Effector memory CD4-positive, alpha-beta T cell (primary cell): ENCODE measurements at regions not wholly inside any gene's neighbourhood (a gene's known extent, or its start where the extent isn't known, plus 50 kb on each side); places are given as distances from the start of the nearest gene placed in this dataset.

Source experiments
- DNase-seq, 3 donors: peaks; one replicate each; pipeline ENCODE4 v3.0.0-alpha.2; 2020
- H3K27ac ChIP-seq: 2 replicates; pipeline ENCODE4 v1.7.0; 2013; ENCODE audit warnings: mild to moderate bottlenecking, low read length, moderate library complexity; ENCODE audit not compliant: insufficient read depth, poor library complexity, severe bottlenecking
- H3K27me3 ChIP-seq: replicated peaks from 2 replicates; pipeline ENCODE4 v1.7.0; 2013; ENCODE audit warnings: mild to moderate bottlenecking, low read length; ENCODE audit not compliant: insufficient read depth, control insufficient read depth, poor library complexity, severe bottlenecking
- H3K36me3 ChIP-seq: 2 replicates; pipeline ENCODE4 v1.7.0; 2013; ENCODE audit warnings: mild to moderate bottlenecking, low read length, moderate library complexity; ENCODE audit not compliant: control insufficient read depth, insufficient read depth
- H3K4me1 ChIP-seq: 2 replicates; pipeline ENCODE4 v1.7.0; 2013; ENCODE audit warnings: low read length, mild to moderate bottlenecking; ENCODE audit not compliant: control insufficient read depth, insufficient read depth, poor library complexity, severe bottlenecking
- H3K4me3 ChIP-seq: 2 replicates; pipeline ENCODE4 v1.7.0; 2013; ENCODE audit warnings: low read length, low read depth, mild to moderate bottlenecking; ENCODE audit not compliant: insufficient read depth, poor library complexity, severe bottlenecking
- H3K9me3 ChIP-seq: 2 replicates; pipeline ENCODE4 v1.7.0; 2013; ENCODE audit warnings: mild to moderate bottlenecking, low read length, moderate library complexity; ENCODE audit not compliant: control insufficient read depth

DNA sequence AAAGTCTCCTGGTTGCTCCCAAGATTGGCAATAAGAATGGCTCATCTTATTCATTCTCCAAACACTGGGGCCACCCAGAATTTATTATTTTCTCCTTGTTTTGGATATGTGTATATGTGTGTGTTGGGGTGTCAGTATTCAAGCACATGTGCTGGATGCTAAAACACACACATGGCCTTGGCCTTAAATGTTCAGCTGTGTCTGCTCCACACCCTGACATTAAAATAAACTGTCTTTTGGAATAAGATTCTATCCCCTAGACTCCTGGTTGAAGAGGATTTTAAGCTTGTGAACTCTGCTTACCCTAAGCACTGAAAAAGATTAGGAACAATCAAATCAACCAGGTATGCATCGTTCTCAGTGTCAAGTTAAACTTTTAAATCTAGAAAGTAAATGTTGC is 382.9 kb upstream of the MCTP2 start:
- H3K9me3 ChIP-seq = no peaks in the 10 kb centered on the region
- H3K36me3 ChIP-seq = no peaks in the 10 kb centered on the region
- H3K27me3 ChIP-seq = no peaks in the 10 kb centered on the region
- H3K27ac ChIP-seq = no peak overlapping the region
- no peak for DNase-seq
- no peaks in the 10 kb centered on the region for H3K4me1 ChIP-seq
- H3K4me3 ChIP-seq = no peak overlapping the region

DNA sequence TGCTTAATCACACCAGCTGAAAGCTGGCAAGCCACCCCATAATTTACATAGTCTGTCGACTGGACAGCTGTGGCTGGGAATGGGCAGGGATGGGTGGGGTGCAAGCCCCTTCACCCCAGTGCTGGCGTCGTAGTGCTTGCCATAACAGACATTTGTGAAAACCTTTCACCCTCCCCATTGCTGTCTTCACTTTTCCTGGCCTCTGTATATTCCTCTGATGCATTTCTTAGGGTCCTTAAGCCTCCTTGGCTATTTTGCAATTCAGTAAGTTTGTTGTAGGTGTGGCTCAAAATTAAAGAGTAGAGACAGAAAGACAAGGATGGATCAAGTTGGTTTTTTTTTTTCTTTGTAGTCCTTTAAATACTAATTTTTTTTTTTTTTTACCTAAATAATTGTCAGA is 383.3 kb upstream of the MCTP2 start:
- DNase-seq = no peak
- Histone ChIP-seq H3K4me1 (no peaks in the 10 kb centered on the region), H3K4me3 (no peak overlapping the region), H3K27ac (no peak overlapping the region), H3K9me3 (no peaks in the 10 kb centered on the region), H3K36me3 (no peaks in the 10 kb centered on the region), H3K27me3 (no peaks in the 10 kb centered on the region)

DNA sequence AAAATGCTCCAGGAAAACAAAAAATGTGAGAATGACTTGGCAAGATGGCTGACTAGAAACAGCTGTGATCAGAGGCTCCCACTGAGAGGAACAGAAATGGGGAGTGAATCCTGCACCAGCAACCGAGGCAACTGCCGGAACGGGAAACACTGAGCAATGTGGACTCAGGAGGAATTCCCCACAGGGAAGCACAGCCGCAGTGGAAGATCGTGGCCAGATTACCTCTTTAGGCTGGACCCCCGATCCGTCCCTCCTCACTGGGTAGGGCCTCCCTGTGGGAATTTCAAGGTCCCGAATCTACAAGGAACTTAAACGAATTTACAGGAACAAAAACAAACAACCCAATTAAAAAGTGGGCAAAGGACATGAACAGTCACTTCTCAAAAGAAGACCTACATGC is 385.2 kb upstream of the MCTP2 start:
- Histone ChIP-seq H3K4me3 (no peak overlapping the region), H3K36me3 (no peaks in the 10 kb centered on the region), H3K27ac (no peak overlapping the region), H3K9me3 (no peaks in the 10 kb centered on the region), H3K4me1 (no peaks in the 10 kb centered on the region), H3K27me3 (no peaks in the 10 kb centered on the region)
- DNase-seq = no peak

DNA sequence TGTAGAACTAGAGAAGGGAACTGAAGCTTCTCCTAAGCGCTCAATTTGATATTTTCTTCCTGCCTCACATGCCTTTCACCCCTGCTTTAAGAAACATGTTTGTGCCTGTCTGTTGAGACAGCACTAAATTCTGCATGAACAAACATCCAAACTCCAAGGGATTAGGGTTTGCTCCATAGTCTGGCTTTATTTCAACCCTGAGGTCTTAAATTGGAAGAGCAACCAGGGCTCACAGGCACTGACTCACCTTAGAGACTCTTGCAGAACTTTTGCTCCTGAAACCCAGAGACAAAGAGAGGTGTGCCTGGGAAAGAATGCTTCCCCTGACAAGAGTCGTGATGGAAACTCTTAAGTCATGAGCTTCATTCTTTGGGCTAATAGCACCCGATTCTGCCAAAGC is 393.9 kb upstream of the MCTP2 start:
- Histone ChIP-seq H3K4me3 (no peak overlapping the region), H3K27ac (no peak overlapping the region), H3K9me3 (no peaks in the 10 kb centered on the region), H3K27me3 (no peaks in the 10 kb centered on the region), H3K36me3 (no peaks in the 10 kb centered on the region), H3K4me1 (no peaks in the 10 kb centered on the region)
- DNase-seq = no peak

DNA sequence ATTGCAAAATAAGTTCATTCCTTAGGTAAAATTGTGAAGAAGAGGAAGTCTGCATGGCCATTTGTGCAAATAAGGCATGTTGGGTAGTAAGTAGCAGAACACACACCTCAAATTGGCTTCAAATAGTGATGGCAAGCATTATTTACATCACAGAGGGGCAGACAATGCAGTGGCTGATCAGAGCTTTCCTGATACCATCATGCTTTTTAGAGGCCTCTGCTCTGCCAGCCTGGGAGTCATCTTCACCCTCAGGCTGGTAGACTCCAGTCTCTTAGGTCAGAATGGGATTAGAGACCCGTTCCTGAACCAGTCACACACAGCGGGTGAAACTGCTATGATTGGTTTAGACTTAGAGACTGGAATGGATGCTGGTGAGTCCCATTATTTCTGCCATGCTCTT is 396.0 kb upstream of the MCTP2 start:
- DNase-seq = no peak
- H3K27ac ChIP-seq = no peak overlapping the region
- H3K4me3 ChIP-seq = no peak overlapping the region
- H3K9me3 ChIP-seq = no peaks in the 10 kb centered on the region
- no peaks in the 10 kb centered on the region for H3K36me3 ChIP-seq
- no peaks in the 10 kb centered on the region for H3K27me3 ChIP-seq
- no peaks in the 10 kb centered on the region for H3K4me1 ChIP-seq

DNA sequence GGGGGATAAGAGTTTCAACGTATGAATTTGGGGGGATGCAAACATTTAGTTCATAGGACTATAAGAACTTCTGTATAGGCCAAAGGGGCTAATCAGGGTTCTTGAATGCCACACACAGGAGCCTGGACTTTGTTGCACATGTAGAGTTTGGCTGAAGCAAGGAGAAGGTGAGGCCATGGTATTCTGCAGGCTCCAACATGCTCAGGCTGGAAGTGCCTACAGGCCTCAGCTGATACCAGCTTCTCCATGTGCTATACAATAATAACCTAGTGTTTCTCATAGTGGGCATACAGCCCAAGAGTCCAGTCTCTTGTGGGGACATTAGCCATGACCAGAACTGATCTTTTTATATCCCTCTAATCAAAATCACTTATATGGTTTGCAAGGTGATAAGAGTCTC is 399.7 kb upstream of the MCTP2 start:
- no peaks in the 10 kb centered on the region for H3K9me3 ChIP-seq
- H3K4me1 ChIP-seq = no peaks in the 10 kb centered on the region
- H3K27ac ChIP-seq = no peak overlapping the region
- H3K27me3 ChIP-seq = no peaks in the 10 kb centered on the region
- DNase-seq = no peak
- no peaks in the 10 kb centered on the region for H3K36me3 ChIP-seq
- no peak overlapping the region for H3K4me3 ChIP-seq

DNA sequence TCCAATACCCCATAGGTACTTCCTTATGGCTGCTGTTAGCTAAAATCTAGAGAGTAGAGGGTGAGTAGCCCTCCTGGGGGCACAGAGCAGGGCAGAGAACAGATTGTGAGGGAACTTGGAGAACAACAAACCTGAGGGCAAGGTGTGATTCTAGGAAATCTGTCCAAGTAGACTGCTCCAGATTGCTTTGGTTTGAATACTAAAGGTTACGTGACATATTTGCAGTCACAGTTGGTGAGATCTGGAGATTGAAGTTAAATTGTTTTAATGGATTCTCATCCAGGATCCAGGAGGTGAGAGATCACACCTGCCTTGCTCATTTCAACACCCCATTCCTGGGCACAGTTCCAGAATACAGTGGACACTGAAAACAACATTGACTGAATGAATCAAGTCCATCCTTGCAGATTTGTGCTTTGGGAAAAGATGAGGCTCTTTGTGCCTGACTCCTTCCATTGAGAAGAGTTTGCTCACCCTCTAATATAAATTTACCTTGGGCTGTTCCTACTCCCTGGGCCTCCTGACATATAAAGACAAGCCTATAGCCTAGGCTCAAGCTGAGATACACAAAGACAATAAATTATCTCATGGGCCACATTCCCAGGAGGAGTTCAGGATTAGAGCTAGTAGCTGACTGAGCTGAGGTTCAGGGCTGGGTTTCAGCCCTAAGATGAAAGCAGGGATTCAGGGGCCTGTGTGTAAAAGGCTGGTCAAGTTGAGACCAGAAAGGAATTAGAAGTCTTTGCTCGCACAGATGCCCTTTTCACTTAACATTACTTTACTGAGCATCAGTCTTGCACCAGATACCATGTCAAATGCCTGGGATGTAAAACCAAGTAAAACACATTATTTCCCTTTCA is 400.9 kb upstream of the MCTP2 start:
- Histone ChIP-seq H3K9me3 (no peaks in the 10 kb centered on the region), H3K4me3 (no peak overlapping the region), H3K27me3 (no peaks in the 10 kb centered on the region), H3K27ac (no peak overlapping the region), H3K4me1 (no peaks in the 10 kb centered on the region), H3K36me3 (no peaks in the 10 kb centered on the region)
- DNase-seq = no peak

DNA sequence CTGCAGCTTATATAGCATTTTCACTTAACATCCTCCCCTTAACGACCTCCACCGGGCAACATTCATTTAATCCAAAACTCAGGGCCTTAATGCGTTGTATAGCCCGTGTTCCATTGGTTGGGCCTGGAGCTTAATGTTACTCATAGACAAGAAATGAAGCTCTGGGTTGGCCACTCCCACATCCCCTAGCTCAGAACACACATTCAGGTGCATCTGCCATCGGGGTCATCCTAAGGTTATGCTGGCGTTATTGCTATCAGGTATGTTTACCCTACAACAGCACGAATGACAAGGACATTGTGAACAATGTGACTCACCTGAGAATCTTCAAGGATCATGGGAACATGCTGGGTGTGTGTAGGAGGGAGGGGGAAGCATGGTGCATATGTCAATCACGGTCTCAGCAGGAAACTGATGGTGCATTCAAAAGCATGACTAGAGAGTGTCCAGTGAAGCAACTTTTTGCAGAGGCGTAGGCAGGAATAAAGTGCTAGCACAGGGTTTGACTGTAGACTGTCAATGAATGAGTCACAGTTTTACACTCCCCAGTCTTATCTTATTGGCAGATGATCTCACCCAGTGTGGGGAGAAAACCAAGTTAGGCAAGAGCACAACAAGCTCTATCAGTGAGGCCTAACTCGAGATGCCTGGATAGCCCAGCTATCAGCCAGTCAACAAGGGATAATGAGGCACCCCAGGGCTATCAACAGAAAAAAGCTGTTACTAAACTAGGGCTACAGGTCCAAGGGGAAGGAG is 402.1 kb upstream of the MCTP2 start:
- H3K36me3 ChIP-seq = no peaks in the 10 kb centered on the region
- H3K27ac ChIP-seq = no peak overlapping the region
- H3K27me3 ChIP-seq = no peaks in the 10 kb centered on the region
- H3K4me1 ChIP-seq = no peaks in the 10 kb centered on the region
- no peak overlapping the region for H3K4me3 ChIP-seq
- DNase-seq = no peak
- H3K9me3 ChIP-seq = no peaks in the 10 kb centered on the region

DNA sequence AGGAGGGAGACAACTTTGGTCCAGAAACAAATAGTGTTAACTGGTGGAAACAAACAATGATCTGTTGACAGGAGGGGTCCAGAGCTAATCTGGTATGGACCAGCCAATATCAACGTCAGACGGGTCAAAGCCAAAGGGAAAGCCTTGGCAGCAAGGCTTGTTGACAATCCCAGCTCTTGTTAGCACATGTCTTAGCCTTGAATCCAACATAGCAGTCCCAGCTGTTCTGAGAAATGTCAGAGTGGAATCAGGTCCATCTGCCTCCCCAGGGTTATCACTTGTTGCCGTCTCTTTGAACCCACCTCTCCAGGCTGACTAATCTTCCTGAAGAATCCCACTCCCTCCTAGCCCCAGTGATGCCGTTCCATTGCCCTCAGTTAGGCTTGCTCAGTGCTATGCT is 404.6 kb upstream of the MCTP2 start:
- no peaks in the 10 kb centered on the region for H3K4me1 ChIP-seq
- DNase-seq = no peak
- no peaks in the 10 kb centered on the region for H3K36me3 ChIP-seq
- no peaks in the 10 kb centered on the region for H3K9me3 ChIP-seq
- H3K27me3 ChIP-seq = no peaks in the 10 kb centered on the region
- H3K4me3 ChIP-seq = no peak overlapping the region
- no peak overlapping the region for H3K27ac ChIP-seq

DNA sequence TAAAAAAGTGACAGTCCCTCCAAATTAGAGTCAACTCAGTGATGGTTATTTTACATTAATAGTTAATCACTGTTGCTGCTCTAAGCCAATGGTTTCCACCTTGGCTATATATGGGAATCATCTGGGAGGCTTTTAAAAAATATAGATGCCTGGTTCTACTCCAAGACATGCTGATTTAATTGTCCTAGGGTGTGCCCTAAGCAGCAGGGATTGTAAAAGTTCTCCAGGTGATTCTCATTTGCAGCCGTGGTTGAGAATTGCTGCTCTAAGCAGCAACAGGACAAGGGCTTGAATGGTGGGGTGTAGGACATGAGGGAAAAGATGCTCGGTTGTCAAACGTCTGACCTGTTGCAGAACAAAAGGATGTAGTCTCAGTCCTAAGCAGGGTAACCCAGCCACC is 405.1 kb upstream of the MCTP2 start:
- Histone ChIP-seq H3K9me3 (no peaks in the 10 kb centered on the region), H3K4me1 (no peaks in the 10 kb centered on the region), H3K4me3 (no peak overlapping the region), H3K27ac (no peak overlapping the region), H3K27me3 (no peaks in the 10 kb centered on the region), H3K36me3 (no peaks in the 10 kb centered on the region)
- no peak for DNase-seq
